ENCODE measurements at regions not wholly inside any gene's neighbourhood (a gene's known extent, or its start where the extent isn't known, plus 50 kb on each side); places are given as distances from the start of the nearest gene placed in this dataset.

DNA sequence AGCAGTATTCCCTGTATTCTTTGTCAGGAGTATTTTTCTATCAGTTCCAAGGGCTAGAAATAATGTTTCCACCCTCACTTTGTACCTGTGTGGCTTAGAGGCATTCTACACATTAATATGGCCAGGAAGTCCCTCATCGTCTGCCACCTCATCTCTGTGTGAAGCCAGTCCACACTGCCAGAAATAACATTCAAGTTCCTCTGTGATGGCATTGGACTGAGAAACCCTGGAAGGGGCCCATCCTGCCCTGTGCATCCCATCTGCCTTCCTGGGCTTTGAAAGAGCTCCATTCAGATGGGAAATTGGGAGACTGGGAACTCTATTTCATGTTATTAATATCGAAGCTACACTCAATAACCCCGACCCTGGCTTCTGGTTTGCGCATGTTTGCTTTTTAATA is 497.2 kb upstream of the CDH5 start:
- intact Hi-C loops (cut with DNase I): no loop called here
- Histone ChIP-seq H3K27me3 (no peaks in the 10 kb centered on the region), H3K4me1 (no peaks in the 10 kb centered on the region), H3K9me3 (no peaks in the 10 kb centered on the region), H3K4me3 (no peak overlapping the region), H3K36me3 (no peaks in the 10 kb centered on the region), H3K27ac (no peak overlapping the region)
- no peak for DNase-seq (ENCODE audit: extremely low spot score in 2 of 2)
- no peak for TF ChIP-seq POLR2A (IDR thresholded peaks at IDR 0.05)
- no peak for TF ChIP-seq POLR2AphosphoS5 (IDR thresholded peaks at IDR 0.05; ENCODE audit: insufficient read depth in 1 of 2, low read depth in 1 of 2)
- TF ChIP-seq, protein P1, sequence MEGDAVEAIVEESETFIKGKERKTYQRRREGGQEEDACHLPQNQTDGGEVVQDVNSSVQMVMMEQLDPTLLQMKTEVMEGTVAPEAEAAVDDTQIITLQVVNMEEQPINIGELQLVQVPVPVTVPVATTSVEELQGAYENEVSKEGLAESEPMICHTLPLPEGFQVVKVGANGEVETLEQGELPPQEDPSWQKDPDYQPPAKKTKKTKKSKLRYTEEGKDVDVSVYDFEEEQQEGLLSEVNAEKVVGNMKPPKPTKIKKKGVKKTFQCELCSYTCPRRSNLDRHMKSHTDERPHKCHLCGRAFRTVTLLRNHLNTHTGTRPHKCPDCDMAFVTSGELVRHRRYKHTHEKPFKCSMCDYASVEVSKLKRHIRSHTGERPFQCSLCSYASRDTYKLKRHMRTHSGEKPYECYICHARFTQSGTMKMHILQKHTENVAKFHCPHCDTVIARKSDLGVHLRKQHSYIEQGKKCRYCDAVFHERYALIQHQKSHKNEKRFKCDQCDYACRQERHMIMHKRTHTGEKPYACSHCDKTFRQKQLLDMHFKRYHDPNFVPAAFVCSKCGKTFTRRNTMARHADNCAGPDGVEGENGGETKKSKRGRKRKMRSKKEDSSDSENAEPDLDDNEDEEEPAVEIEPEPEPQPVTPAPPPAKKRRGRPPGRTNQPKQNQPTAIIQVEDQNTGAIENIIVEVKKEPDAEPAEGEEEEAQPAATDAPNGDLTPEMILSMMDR (IDR thresholded peaks at IDR 0.05): no peak

DNA sequence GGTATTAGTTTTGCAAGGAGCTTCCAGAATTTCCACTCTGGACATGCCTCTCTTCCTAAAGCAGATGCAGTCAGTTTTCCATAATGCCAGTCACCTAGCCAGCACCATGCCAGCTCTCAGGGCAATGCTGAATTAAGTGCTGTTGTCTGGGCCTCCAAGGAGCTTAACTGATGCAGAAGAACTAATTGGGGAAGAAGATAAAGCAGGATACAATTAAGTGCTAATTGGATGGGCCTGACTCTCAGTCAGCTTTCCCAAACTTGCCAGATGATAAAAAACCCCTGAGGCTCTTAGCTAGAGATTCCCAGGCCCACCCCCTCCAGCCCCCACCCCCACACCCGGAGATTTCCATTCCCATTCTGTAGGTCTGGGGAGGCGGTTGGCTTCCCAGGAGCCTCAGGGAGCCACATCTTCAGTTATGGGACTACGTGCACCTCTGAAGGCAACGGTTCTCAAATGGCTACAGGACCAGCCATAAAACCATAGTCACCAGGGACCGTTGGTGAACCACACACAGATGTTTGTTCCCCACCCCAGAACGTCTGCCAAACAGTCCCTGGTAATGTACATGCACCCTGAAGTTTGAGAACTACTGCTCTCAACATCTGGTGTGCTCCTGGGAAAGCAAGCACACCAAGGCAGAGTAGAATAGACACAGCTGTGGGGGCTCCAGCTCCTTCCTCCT is 499.1 kb upstream of the CDH5 start:
- TF ChIP-seq POLR2A (IDR thresholded peaks at IDR 0.05) (no peak), POLR2AphosphoS5 (IDR thresholded peaks at IDR 0.05; ENCODE audit: insufficient read depth in 1 of 2, low read depth in 1 of 2) (no peak)
- TF ChIP-seq, protein P1 (IDR thresholded peaks at IDR 0.05): no peak

DNA sequence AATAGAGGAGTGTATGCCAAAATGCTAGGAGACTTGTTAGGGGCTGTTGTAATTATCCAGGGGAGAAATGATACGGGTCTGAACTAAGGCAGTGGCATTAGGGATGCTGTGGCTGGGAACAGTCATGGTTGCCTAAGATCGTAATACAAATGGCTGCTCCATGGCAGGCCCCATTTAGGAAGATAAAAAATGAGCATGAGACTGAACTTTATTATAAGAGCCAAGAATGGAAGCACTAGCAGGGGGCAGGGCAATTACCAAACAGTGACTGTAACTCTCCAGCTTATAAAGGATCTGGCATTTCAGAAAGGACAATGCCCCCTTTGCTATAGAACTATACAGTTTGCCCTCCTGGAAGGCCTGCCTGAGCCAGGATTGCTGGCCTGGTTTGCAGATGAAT is 503.3 kb upstream of the CDH5 start:
- Histone ChIP-seq H3K4me3 (no peak overlapping the region), H3K36me3 (no peaks in the 10 kb centered on the region), H3K9me3 (no peaks in the 10 kb centered on the region), H3K27me3 (no peaks in the 10 kb centered on the region), H3K4me1 (no peaks in the 10 kb centered on the region), H3K27ac (no peak overlapping the region)
- no peak for DNase-seq (ENCODE audit: extremely low spot score in 2 of 2)
- intact Hi-C loops (cut with DNase I): no loop called here
- TF ChIP-seq POLR2AphosphoS5 (IDR thresholded peaks at IDR 0.05; ENCODE audit: insufficient read depth in 1 of 2, low read depth in 1 of 2) (no peak), POLR2A (IDR thresholded peaks at IDR 0.05) (no peak)
- TF ChIP-seq, protein P1 (IDR thresholded peaks at IDR 0.05): no peak

More for the DNA sequence above, 499.1 kb upstream of the CDH5 start:
- no peak for DNase-seq (ENCODE audit: extremely low spot score in 2 of 2)
- Histone ChIP-seq H3K27ac (no peak overlapping the region), H3K36me3 (no peaks in the 10 kb centered on the region), H3K4me3 (no peak overlapping the region), H3K4me1 (no peaks in the 10 kb centered on the region), H3K27me3 (no peaks in the 10 kb centered on the region), H3K9me3 (no peaks in the 10 kb centered on the region)
- intact Hi-C loops (cut with DNase I): no loop called here

DNA sequence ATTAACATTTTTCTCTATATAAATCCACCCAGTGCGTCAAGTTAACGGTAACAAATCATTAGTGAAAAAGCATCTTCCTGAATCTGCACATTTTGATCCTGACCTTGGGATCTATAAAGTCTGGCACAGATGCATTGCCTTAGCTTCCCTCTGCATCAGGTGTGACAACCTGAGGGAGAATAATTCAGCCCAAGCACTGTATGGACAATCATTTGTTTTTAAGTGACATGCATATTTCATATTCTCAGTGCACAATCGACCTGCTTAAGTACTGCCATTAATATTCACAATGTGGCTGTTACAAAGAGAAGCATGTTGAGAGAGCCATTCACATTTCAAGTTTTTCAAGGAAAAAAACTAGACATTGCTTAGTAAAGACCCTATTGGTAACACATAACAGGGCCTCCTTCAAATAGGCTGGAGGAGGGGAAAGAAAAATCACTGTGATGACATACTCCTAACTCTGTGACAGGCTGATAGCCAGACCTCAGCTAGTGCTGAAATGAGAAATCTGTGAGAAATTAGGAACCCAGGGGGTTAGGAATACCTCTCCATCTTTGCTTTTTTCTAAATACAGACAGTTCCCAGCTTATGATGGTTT is 505.3 kb upstream of the CDH5 start:
- Histone ChIP-seq H3K4me1 (no peaks in the 10 kb centered on the region), H3K9me3 (no peaks in the 10 kb centered on the region), H3K27ac (no peak overlapping the region), H3K4me3 (no peak overlapping the region), H3K36me3 (no peaks in the 10 kb centered on the region), H3K27me3 (no peaks in the 10 kb centered on the region)
- TF ChIP-seq, protein P1 (IDR thresholded peaks at IDR 0.05): no peak
- TF ChIP-seq POLR2A (IDR thresholded peaks at IDR 0.05) (no peak), POLR2AphosphoS5 (IDR thresholded peaks at IDR 0.05; ENCODE audit: insufficient read depth in 1 of 2, low read depth in 1 of 2) (no peak)
- no peak for DNase-seq (ENCODE audit: extremely low spot score in 2 of 2)
- intact Hi-C loops (cut with DNase I): no loop called here
